ENCODE measurements at regions not wholly inside any gene's neighbourhood (a gene's known extent, or its start where the extent isn't known, plus 50 kb on each side); places are given as distances from the start of the nearest gene placed in this dataset.
A peak's percentile ranks its signal among the peaks of the same experiment; 100 is the strongest.

GRCh38 chr4:141898346-141898745 is 262.0 kb downstream of the IL15 start:
- H3K4me3 ChIP-seq (ENCODE audit: low read depth, low read length): no peak overlapping the region
- no peak for TF ChIP-seq CTCF (conservative IDR thresholded peaks at IDR 0.05; ENCODE audit: low read depth, low read length)

GRCh38 chr4:141899103-141899502 is 262.7 kb downstream of the IL15 start:
- DNase-seq (ENCODE audit: low read depth): no peak
- H3K4me3 ChIP-seq (ENCODE audit: low read depth, low read length): no peak overlapping the region
- TF ChIP-seq CTCF (conservative IDR thresholded peaks at IDR 0.05; ENCODE audit: low read depth, low read length): no peak

More at GRCh38 chr4:141898346-141898745, 262.0 kb downstream of the IL15 start:
- DNase-seq (ENCODE audit: low read depth): no peak

GRCh38 chr4:141899541-141899940 is 263.2 kb downstream of the IL15 start:
- no peak for TF ChIP-seq CTCF (conservative IDR thresholded peaks at IDR 0.05; ENCODE audit: low read depth, low read length)
- DNase-seq (ENCODE audit: low read depth): no peak
- no peak overlapping the region for H3K4me3 ChIP-seq (ENCODE audit: low read depth, low read length)

- TF ChIP-seq CTCF (conservative IDR thresholded peaks at IDR 0.05; ENCODE audit: low read depth, low read length): no peak
- no peak for DNase-seq (ENCODE audit: low read depth)
- H3K4me3 ChIP-seq (ENCODE audit: low read depth, low read length): no peak overlapping the region
Observed at GRCh38 chr4:141900856-141901255, 264.5 kb downstream of the IL15 start.

GRCh38 chr4:141905751-141906150 is 269.4 kb downstream of the IL15 start:
- TF ChIP-seq CTCF (conservative IDR thresholded peaks at IDR 0.05; ENCODE audit: low read depth, low read length): no peak

GRCh38 chr4:141909541-141909940 is 273.2 kb downstream of the IL15 start:
- no peak overlapping the region for H3K4me3 ChIP-seq (ENCODE audit: low read depth, low read length)
- no peak for TF ChIP-seq CTCF (conservative IDR thresholded peaks at IDR 0.05; ENCODE audit: low read depth, low read length)
- no peak for DNase-seq (ENCODE audit: low read depth)

More at GRCh38 chr4:141905751-141906150, 269.4 kb downstream of the IL15 start:
- H3K4me3 ChIP-seq (ENCODE audit: low read depth, low read length): no peak overlapping the region
- peak; percentile 58 for DNase-seq (ENCODE audit: low read depth)

- no peak overlapping the region for H3K4me3 ChIP-seq (ENCODE audit: low read depth, low read length)
- peak; percentile 5 for DNase-seq (ENCODE audit: low read depth)
- no peak for TF ChIP-seq CTCF (conservative IDR thresholded peaks at IDR 0.05; ENCODE audit: low read depth, low read length)
Observed at GRCh38 chr4:141912831-141913230, 276.4 kb downstream of the IL15 start.
